SK-N-SH (cell line): ENCODE measurements at regions not wholly inside any gene's neighbourhood (a gene's known extent, or its start where the extent isn't known, plus 50 kb on each side); places are given as distances from the start of the nearest gene placed in this dataset.

Source experiments
- CTCF ChIA-PET: fragments of 300-600, 350-600 bp; formaldehyde crosslinking; extraction: SDS; loops from one replicate; lab custom pipeline; 2021; lab: Yijun Ruan, JAX
- POLR2A ChIA-PET: fragments of 350-600 bp; sonication (Branson Sonifier 250); formaldehyde crosslinking; extraction: SDS; loops from one replicate; lab custom pipeline; 2020; ENCODE audit warnings: antibody characterized with exemption, inconsistent platforms; lab: Yijun Ruan, JAX
- DNase-seq: peaks from one replicate; pipeline ENCODE4 v3.0.0; 2012
- H2AFZ ChIP-seq: fragments of 200-600 bp; sonication (generic); 2 replicates; pipeline ENCODE4 v1.8.1; 2016; ENCODE audit warnings: antibody characterized with exemption, mild to moderate bottlenecking, low read depth
- H3F3A ChIP-seq: fragments of 200-600 bp; sonication (generic); replicated peaks from 2 replicates; pipeline ENCODE3; 2016; ENCODE audit warnings: antibody characterized with exemption, mild to moderate bottlenecking; ENCODE audit not compliant: insufficient read depth
- H3K27ac ChIP-seq, 2 experiments: fragments of 200-500 bp in 1 of 2; fragments of 200-600 bp in 1 of 2; sonication (Bioruptor generic) in 1 of 2; sonication (generic), shearing (Covaris generic) in 1 of 2; 2 replicates each; pipeline versions ENCODE4 v1.5.1 to v1.6.1; 2014 to 2016; ENCODE audit warnings: low read depth in 2 of 2, inconsistent platforms in 1 of 2, low read length in 1 of 2, mild to moderate bottlenecking in 1 of 2, mixed read lengths in 1 of 2
- H3K27me3 ChIP-seq: fragments of 200-600 bp; sonication (generic), shearing (Covaris generic); 2 replicates; pipeline ENCODE4 v1.6.1; 2016; ENCODE audit warnings: mixed run types; ENCODE audit not compliant: insufficient read depth
- H3K36me3 ChIP-seq, 2 experiments: fragments of 200-500 bp in 1 of 2; fragments of 200-600 bp in 1 of 2; sonication (Bioruptor generic) in 1 of 2; sonication (generic) in 1 of 2; replicated peaks in 1 of 2; 2 replicates each; pipeline versions ENCODE3 to v1.5.1; 2014 to 2016; ENCODE audit warnings: low read length in 1 of 2, mild to moderate bottlenecking in 1 of 2; ENCODE audit not compliant: insufficient read depth in 2 of 2, control insufficient read depth in 1 of 2
- H3K4me1 ChIP-seq, 2 experiments: fragments of 200-500 bp in 1 of 2; fragments of 200-600 bp in 1 of 2; sonication (Bioruptor generic) in 1 of 2; sonication (generic), shearing (Covaris generic) in 1 of 2; 2 replicates each; pipeline versions ENCODE4 v1.5.1 to v1.6.1; 2014 to 2016; ENCODE audit warnings: low read depth in 1 of 2, low read length in 1 of 2, mixed run types in 1 of 2; ENCODE audit not compliant: insufficient read depth in 2 of 2, control insufficient read depth in 1 of 2
- H3K4me2 ChIP-seq: fragments of 200-600 bp; sonication (generic), shearing (Covaris generic); 2 replicates; pipeline ENCODE4 v1.6.1; 2017; ENCODE audit warnings: mixed run types
- H3K4me3 ChIP-seq, 2 experiments: fragments of 200-500 bp in 1 of 2; fragments of 200-600 bp in 1 of 2; sonication (Bioruptor generic) in 1 of 2; sonication (generic), shearing (Covaris generic) in 1 of 2; 2 replicates each; pipeline versions ENCODE4 v1.5.1 to v1.8.1; 2014 to 2016; ENCODE audit warnings: low read depth in 2 of 2, inconsistent platforms in 1 of 2, low read length in 1 of 2, mild to moderate bottlenecking in 1 of 2, mixed read lengths in 1 of 2, moderate library complexity in 1 of 2
- H3K79me2 ChIP-seq: fragments of 200-600 bp; sonication (generic); 2 replicates; pipeline ENCODE4 v1.8.1; 2017; ENCODE audit warnings: mild to moderate bottlenecking; ENCODE audit not compliant: insufficient read depth
- H3K9ac ChIP-seq: fragments of 200-600 bp; sonication (generic); 2 replicates; pipeline ENCODE4 v1.6.1; 2017; ENCODE audit warnings: mixed run types
- H3K9me2 ChIP-seq: fragments of 200-600 bp; sonication (generic); 2 replicates; pipeline ENCODE4 v1.6.1; 2017; ENCODE audit warnings: mixed run types
- H3K9me3 ChIP-seq: fragments of 200-600 bp; sonication (generic); 2 replicates; pipeline ENCODE4 v1.6.1; 2017; ENCODE audit warnings: mixed run types, mild to moderate bottlenecking, moderate library complexity
- H4K20me1 ChIP-seq: fragments of 200-600 bp; sonication (generic); 2 replicates; pipeline ENCODE4 v1.6.1; 2017; ENCODE audit warnings: mild to moderate bottlenecking, mixed run types; ENCODE audit not compliant: insufficient read depth
- ELF1 ChIP-seq: IDR thresholded peaks from 2 replicates; pipeline ENCODE4 v1.4.0; 2012
- EZH2phosphoT487 ChIP-seq: fragments of 200-600 bp; sonication (generic); IDR thresholded peaks from 2 replicates; pipeline ENCODE4 v1.6.1; 2017; ENCODE audit warnings: low read depth, mixed run types, mild to moderate bottlenecking, antibody characterized with exemption, moderate library complexity, borderline replicate concordance
- FOXM1 ChIP-seq: IDR thresholded peaks from 2 replicates; pipeline ENCODE4 v1.4.0; 2012; ENCODE audit warnings: low read depth, mild to moderate bottlenecking
- GATA2 ChIP-seq: sonication (generic); formaldehyde crosslinking; IDR thresholded peaks from 2 replicates; pipeline ENCODE4 v1.5.0; 2020; ENCODE audit warnings: mild to moderate bottlenecking, missing genetic modification reagents
- MAX ChIP-seq: IDR thresholded peaks from 2 replicates; pipeline ENCODE4 v1.4.0; 2012; ENCODE audit warnings: low read depth
- MXI1 ChIP-seq: IDR thresholded peaks from 2 replicates; pipeline ENCODE4 v1.6.1; 2012; ENCODE audit warnings: mild to moderate bottlenecking, low read depth, low read length, improper control_type of control experiment
- NFIC ChIP-seq: IDR thresholded peaks from 2 replicates; pipeline ENCODE4 v1.4.0; 2012; ENCODE audit warnings: borderline replicate concordance
- RAD21 ChIP-seq: IDR thresholded peaks from 2 replicates; pipeline ENCODE4 v1.6.1; 2012; ENCODE audit warnings: mild to moderate bottlenecking, low read length
- SIN3A ChIP-seq: IDR thresholded peaks from 2 replicates; pipeline ENCODE4 v1.6.1; 2012; ENCODE audit warnings: low read depth, mild to moderate bottlenecking, low read length, moderate library complexity, borderline replicate concordance
- SMC3 ChIP-seq: IDR thresholded peaks from 2 replicates; pipeline ENCODE4 v1.6.1; 2012; ENCODE audit warnings: low read depth, low read length, improper control_type of control experiment
- TAF1 ChIP-seq: IDR thresholded peaks from 2 replicates; pipeline ENCODE4 v1.6.1; 2012; ENCODE audit warnings: low read depth, mild to moderate bottlenecking, low read length, moderate library complexity, borderline replicate concordance
- ZBTB33 ChIP-seq: IDR thresholded peaks from 2 replicates; pipeline ENCODE4 v1.4.0; 2012; ENCODE audit warnings: low read depth, borderline replicate concordance
- WGBS: methylation state at CpG from one replicate; pipeline ENCODE4 v1.1.6; 2017; ENCODE audit warnings: low lambda C conversion rate; 5-methylcytosine and 5-hydroxymethylcytosine counted together
- TF ChIP-seq, protein P1 (sequence below): fragments of 200-600 bp; sonication (generic); IDR thresholded peaks from 2 replicates; pipeline ENCODE4 v1.6.1; 2017; ENCODE audit warnings: antibody characterized with exemption, mild to moderate bottlenecking, moderate library complexity
- TF ChIP-seq, protein P2 (sequence below): fragments of 150-350 bp; IDR thresholded peaks from 2 replicates; pipeline ENCODE4 v1.6.1; 2016; ENCODE audit warnings: mild to moderate bottlenecking, low read depth, low read length

DNA sequence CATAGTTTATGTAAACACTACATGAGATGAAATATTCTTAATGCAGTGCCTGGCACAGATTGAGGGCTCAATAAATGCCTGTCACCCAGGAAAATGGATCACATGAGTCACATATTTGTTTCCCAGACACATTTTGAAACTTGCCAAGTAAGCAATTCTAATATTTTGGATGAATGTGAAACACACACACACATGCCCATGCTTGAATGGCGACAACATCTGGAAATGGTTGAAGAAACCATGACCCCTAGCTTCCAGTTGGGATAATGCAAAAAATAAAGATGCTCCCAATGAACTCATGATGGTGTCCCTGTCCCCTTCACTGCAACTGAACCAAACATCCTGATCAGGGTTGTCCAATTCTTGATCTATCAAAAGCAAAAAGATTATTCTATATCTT lies 797.3 kb downstream of the XPNPEP1 start:
- Histone ChIP-seq H3K79me2 (no peaks in the 10 kb centered on the region), H3K36me3 (no peaks in the 10 kb centered on the region), H3K27ac (no peak overlapping the region), H3K4me2 (no peak overlapping the region), H3K9me3 (no peaks in the 10 kb centered on the region), H3K4me1 (no peaks in the 10 kb centered on the region; a peak in 1 of 4 replicates), H4K20me1 (no peaks in the 10 kb centered on the region), H2AFZ (no peak overlapping the region), H3K9ac (no peak overlapping the region), H3K9me2 (no peaks in the 10 kb centered on the region), H3K27me3 (no peaks in the 10 kb centered on the region), H3K4me3 (no peak overlapping the region), H3F3A (no peaks in the 10 kb centered on the region)
- POLR2A ChIA-PET: no interaction called here
- peak; percentile 9 for DNase-seq
- TF ChIP-seq SIN3A (no peak), ZBTB33 (no peak), GATA2 (no peak), TAF1 (no peak), MAX (no peak), RAD21 (peak; percentile 42; the same call in 1 of the 2 replicates), ELF1 (no peak), NFIC (no peak), FOXM1 (no peak), EZH2phosphoT487 (no peak), SMC3 (no peak), MXI1 (no peak)
- TF ChIP-seq, protein P1, sequence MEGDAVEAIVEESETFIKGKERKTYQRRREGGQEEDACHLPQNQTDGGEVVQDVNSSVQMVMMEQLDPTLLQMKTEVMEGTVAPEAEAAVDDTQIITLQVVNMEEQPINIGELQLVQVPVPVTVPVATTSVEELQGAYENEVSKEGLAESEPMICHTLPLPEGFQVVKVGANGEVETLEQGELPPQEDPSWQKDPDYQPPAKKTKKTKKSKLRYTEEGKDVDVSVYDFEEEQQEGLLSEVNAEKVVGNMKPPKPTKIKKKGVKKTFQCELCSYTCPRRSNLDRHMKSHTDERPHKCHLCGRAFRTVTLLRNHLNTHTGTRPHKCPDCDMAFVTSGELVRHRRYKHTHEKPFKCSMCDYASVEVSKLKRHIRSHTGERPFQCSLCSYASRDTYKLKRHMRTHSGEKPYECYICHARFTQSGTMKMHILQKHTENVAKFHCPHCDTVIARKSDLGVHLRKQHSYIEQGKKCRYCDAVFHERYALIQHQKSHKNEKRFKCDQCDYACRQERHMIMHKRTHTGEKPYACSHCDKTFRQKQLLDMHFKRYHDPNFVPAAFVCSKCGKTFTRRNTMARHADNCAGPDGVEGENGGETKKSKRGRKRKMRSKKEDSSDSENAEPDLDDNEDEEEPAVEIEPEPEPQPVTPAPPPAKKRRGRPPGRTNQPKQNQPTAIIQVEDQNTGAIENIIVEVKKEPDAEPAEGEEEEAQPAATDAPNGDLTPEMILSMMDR: peak; percentile 27
- TF ChIP-seq, protein P2, sequence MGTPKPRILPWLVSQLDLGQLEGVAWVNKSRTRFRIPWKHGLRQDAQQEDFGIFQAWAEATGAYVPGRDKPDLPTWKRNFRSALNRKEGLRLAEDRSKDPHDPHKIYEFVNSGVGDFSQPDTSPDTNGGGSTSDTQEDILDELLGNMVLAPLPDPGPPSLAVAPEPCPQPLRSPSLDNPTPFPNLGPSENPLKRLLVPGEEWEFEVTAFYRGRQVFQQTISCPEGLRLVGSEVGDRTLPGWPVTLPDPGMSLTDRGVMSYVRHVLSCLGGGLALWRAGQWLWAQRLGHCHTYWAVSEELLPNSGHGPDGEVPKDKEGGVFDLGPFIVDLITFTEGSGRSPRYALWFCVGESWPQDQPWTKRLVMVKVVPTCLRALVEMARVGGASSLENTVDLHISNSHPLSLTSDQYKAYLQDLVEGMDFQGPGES: no peak
- CTCF ChIA-PET: interaction anchor here (1.0 to 1.8 kb wide), 3 partner anchors 11 to 47 kb away, joined by 3 to 5 read pairs (median 3); no protein-coding TSS in a partner anchor
- WGBS: 0% methylated on average over 1 of the region's 1 CpG
